Neural progenitor cell (in vitro differentiated cells): ENCODE measurements at regions not wholly inside any gene's neighbourhood (a gene's known extent, or its start where the extent isn't known, plus 50 kb on each side); places are given as distances from the start of the nearest gene placed in this dataset.

Source experiments
- DNase-seq: peaks from one replicate; pipeline ENCODE4 v3.0.0-alpha.2; 2016; ENCODE audit warnings: low spot score
- H2AFZ ChIP-seq: fragments of 200-600 bp; sonication (generic); replicated peaks from 2 replicates; pipeline ENCODE4 v1.6.1; 2016; ENCODE audit warnings: antibody characterized with exemption
- H3F3A ChIP-seq: fragments of 200-600 bp; sonication (generic); 2 replicates; pipeline ENCODE4 v1.6.1; 2016; ENCODE audit warnings: antibody characterized with exemption, low read depth
- H3K27ac ChIP-seq: fragments of 200-600 bp; sonication (generic); 2 replicates; pipeline ENCODE4 v1.5.1; 2016; ENCODE audit warnings: mild to moderate bottlenecking
- H3K27me3 ChIP-seq: fragments of 200-600 bp; sonication (generic); 2 replicates; pipeline ENCODE4 v1.6.1; 2016; ENCODE audit warnings: mild to moderate bottlenecking, moderate library complexity
- H3K36me3 ChIP-seq: fragments of 200-600 bp; sonication (generic); 2 replicates; pipeline ENCODE4 v1.5.1; 2016
- H3K4me1 ChIP-seq: fragments of 200-600 bp; sonication (generic); 2 replicates; pipeline ENCODE4 v1.6.1; 2016; ENCODE audit warnings: mixed run types
- H3K4me2 ChIP-seq: fragments of 200-600 bp; sonication (generic); 2 replicates; pipeline ENCODE4 v1.6.1; 2016
- H3K4me3 ChIP-seq: fragments of 200-600 bp; sonication (generic); 2 replicates; pipeline ENCODE4 v1.5.1; 2016
- H3K79me2 ChIP-seq: fragments of 200-600 bp; sonication (generic); 2 replicates; pipeline ENCODE4 v1.6.1; 2016; ENCODE audit warnings: low read depth
- H3K9ac ChIP-seq: fragments of 200-600 bp; sonication (generic); 2 replicates; pipeline ENCODE4 v1.6.1; 2016
- H3K9me3 ChIP-seq: fragments of 200-600 bp; sonication (generic); 2 replicates; pipeline ENCODE4 v1.5.1; 2016; ENCODE audit warnings: low read depth
- H4K20me1 ChIP-seq: fragments of 200-600 bp; sonication (generic); 2 replicates; pipeline ENCODE4 v1.6.1; 2016; ENCODE audit warnings: low read depth
- H3K27ac Mint-ChIP-seq: 3 replicates; pipeline ENCODE4 v1.8.0; 2021; ENCODE audit warnings: mixed read lengths
- H3K27me3 Mint-ChIP-seq: 2 replicates; pipeline ENCODE4 v1.8.0; 2022; ENCODE audit warnings: low read depth, mild to moderate bottlenecking, inconsistent platforms, moderate library complexity, mixed read lengths; ENCODE audit not compliant: insufficient read depth
- H3K36me3 Mint-ChIP-seq: 3 replicates; pipeline ENCODE4 v1.8.0; 2021; ENCODE audit warnings: mixed read lengths
- H3K4me1 Mint-ChIP-seq: 3 replicates; pipeline ENCODE4 v1.8.0; 2021; ENCODE audit warnings: mixed read lengths
- H3K4me3 Mint-ChIP-seq: 3 replicates; pipeline ENCODE4 v1.8.0; 2021; ENCODE audit warnings: mild to moderate bottlenecking, moderate library complexity, mixed read lengths
- H3K9me3 Mint-ChIP-seq: 3 replicates; pipeline ENCODE4 v1.8.0; 2020; ENCODE audit warnings: mixed read lengths
- EZH2 ChIP-seq: fragments of 200-600 bp; sonication (generic); IDR thresholded peaks from 2 replicates; pipeline ENCODE4 v1.6.1; 2017; ENCODE audit warnings: antibody characterized with exemption, mild to moderate bottlenecking, moderate library complexity
- EZH2phosphoT487 ChIP-seq: fragments of 200-600 bp; sonication (generic); IDR thresholded peaks from 2 replicates; pipeline ENCODE4 v1.6.1; 2017; ENCODE audit warnings: antibody characterized with exemption
- TF ChIP-seq, protein P1 (sequence below): fragments of 200-600 bp; sonication (generic); IDR thresholded peaks from 2 replicates; pipeline ENCODE4 v1.5.1; 2017; ENCODE audit warnings: antibody characterized with exemption, mild to moderate bottlenecking

DNA sequence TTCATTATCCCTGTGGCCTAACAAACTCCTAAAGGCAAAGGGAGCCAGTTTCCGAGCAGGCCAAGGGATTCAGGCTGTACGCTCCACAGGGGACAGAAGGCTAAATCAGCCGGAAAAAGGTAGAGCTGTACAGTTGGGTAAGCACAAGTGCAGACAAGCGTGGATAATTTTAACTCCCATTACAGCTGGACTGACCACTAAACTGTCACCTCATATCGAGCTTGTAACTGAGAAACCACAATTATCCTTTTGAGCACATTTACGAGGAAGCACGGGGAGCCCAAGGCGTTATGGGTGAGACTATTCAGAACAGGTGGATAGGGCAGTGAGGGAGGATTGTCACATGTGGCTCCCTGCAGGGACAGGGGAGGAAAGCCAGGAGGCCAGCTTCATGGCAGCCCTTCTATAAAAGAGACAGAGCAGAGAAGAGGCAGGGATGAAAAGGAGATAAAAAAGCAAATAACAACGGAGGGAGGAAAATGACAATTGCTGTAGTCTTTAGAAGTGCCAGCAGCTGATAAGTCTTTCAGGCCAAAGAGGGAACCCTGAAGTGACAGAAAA, 288.0 kb downstream of the FGFR2 start:
- peak; percentile 91 for DNase-seq

DNA sequence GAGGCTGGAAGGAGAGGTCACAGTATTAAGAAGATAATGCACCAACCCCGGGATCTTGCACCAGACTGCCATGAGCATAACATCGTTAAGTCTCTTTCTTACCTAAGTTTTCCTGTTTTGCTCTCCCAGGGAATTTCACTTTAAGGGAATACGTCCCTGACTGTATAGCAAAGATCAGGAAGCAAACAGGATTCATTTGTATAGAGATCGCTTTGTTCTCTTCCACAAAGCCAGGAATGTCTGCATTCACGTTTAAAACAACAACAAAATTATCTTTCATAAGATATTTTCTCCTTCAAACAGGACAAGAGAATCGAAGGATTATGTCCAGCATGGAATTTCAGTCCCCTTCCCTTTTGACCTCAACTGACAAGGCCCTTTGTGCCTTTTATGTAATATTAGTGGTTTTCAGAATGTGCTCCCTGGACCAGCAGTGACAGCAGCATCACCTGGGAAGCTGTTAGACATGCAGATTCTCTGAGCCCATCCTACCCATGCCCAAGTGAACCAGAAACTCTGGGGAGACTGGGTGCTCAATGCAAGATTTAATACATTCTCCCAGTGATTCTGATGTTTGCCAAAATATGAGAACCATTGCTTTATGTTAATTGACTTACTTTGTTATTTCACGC, 286.3 kb downstream of the FGFR2 start:
- H3K4me2 ChIP-seq, result peak overlapping the region; percentile 62
- Mint-ChIP-seq H3K36me3 (no peaks in the 10 kb centered on the region), H3K4me3 (no peak overlapping the region), H3K4me1 (peaks cover 52% of the 10 kb centered on the region), H3K27ac (peak overlapping the region; percentile 5), H3K9me3 (peaks cover 4% of the 10 kb centered on the region), H3K27me3 (peaks cover 7% of the 10 kb centered on the region)
- peak; percentile 34 for DNase-seq
- peaks cover 52% of the 10 kb centered on the region for H3K4me1 ChIP-seq
- H2AFZ ChIP-seq, result no peak overlapping the region
- H3K9ac ChIP-seq, result no peak overlapping the region
- peaks cover 3% of the 10 kb centered on the region for H4K20me1 ChIP-seq
- H3K79me2 ChIP-seq, result no peaks in the 10 kb centered on the region
- no peak for TF ChIP-seq EZH2
- no peak for TF ChIP-seq EZH2phosphoT487
- TF ChIP-seq, protein P1, sequence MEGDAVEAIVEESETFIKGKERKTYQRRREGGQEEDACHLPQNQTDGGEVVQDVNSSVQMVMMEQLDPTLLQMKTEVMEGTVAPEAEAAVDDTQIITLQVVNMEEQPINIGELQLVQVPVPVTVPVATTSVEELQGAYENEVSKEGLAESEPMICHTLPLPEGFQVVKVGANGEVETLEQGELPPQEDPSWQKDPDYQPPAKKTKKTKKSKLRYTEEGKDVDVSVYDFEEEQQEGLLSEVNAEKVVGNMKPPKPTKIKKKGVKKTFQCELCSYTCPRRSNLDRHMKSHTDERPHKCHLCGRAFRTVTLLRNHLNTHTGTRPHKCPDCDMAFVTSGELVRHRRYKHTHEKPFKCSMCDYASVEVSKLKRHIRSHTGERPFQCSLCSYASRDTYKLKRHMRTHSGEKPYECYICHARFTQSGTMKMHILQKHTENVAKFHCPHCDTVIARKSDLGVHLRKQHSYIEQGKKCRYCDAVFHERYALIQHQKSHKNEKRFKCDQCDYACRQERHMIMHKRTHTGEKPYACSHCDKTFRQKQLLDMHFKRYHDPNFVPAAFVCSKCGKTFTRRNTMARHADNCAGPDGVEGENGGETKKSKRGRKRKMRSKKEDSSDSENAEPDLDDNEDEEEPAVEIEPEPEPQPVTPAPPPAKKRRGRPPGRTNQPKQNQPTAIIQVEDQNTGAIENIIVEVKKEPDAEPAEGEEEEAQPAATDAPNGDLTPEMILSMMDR, result no peak
- no peaks in the 10 kb centered on the region for H3K27me3 ChIP-seq
- no peak overlapping the region for H3K27ac ChIP-seq
- peaks cover 37% of the 10 kb centered on the region for H3F3A ChIP-seq
- H3K4me3 ChIP-seq, result no peak overlapping the region
- H3K9me3 ChIP-seq, result no peaks in the 10 kb centered on the region
- H3K36me3 ChIP-seq, result no peaks in the 10 kb centered on the region

More for the DNA sequence above, 288.0 kb downstream of the FGFR2 start:
- Mint-ChIP-seq H3K36me3 (no peaks in the 10 kb centered on the region), H3K27me3 (peaks cover 7% of the 10 kb centered on the region), H3K27ac (no peak overlapping the region), H3K4me1 (peaks cover 52% of the 10 kb centered on the region), H3K4me3 (peak overlapping the region; percentile 34), H3K9me3 (peaks cover 4% of the 10 kb centered on the region)
- H3K79me2 ChIP-seq, result no peaks in the 10 kb centered on the region
- H3K27ac ChIP-seq, result peak overlapping the region; percentile 65
- H3K4me1 ChIP-seq, result peaks cover 52% of the 10 kb centered on the region
- no peaks in the 10 kb centered on the region for H3K27me3 ChIP-seq
- no peak overlapping the region for H3K9ac ChIP-seq
- peak overlapping the region; percentile 1 for H3K4me3 ChIP-seq
- H3K4me2 ChIP-seq, result peak overlapping the region; percentile 56
- H2AFZ ChIP-seq, result no peak overlapping the region
- peaks cover 37% of the 10 kb centered on the region for H3F3A ChIP-seq
- H3K36me3 ChIP-seq, result no peaks in the 10 kb centered on the region
- peaks cover 3% of the 10 kb centered on the region for H4K20me1 ChIP-seq
- TF ChIP-seq EZH2phosphoT487, result peak; percentile 75
- no peak for TF ChIP-seq EZH2
- no peaks in the 10 kb centered on the region for H3K9me3 ChIP-seq

DNA sequence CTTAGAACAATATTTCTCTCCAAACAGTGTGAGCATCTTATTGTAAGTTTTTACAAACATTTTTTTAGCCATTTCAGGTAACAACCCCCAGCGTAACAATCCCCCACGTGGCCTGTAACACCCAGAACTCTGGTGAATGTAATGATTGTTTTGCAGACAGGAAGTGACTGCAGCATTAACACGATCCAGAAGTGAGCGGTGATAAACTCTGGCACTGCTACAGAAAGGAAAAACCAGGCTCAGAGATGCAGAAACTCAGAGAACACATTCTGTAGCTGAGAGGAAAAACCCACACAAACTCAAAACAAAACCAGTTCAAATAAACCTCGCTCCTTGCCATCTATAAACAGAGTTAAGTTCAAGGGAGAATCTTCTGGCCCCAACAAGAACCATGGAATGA, 285.7 kb downstream of the FGFR2 start:
- Histone ChIP-seq H3K4me2 (no peak overlapping the region), H3F3A (peaks cover 37% of the 10 kb centered on the region), H3K4me1 (peaks cover 52% of the 10 kb centered on the region), H3K79me2 (no peaks in the 10 kb centered on the region), H3K36me3 (no peaks in the 10 kb centered on the region), H3K27me3 (no peaks in the 10 kb centered on the region), H3K4me3 (no peak overlapping the region), H3K9me3 (no peaks in the 10 kb centered on the region), H3K27ac (no peak overlapping the region), H4K20me1 (peaks cover 3% of the 10 kb centered on the region), H3K9ac (no peak overlapping the region), H2AFZ (no peak overlapping the region)
- no peak for DNase-seq
- peaks cover 52% of the 10 kb centered on the region for H3K4me1 Mint-ChIP-seq
- H3K4me3 Mint-ChIP-seq, result no peak overlapping the region
- no peaks in the 10 kb centered on the region for H3K36me3 Mint-ChIP-seq
- TF ChIP-seq EZH2phosphoT487 (no peak), EZH2 (no peak)
- TF ChIP-seq, protein P1, result no peak
- H3K9me3 Mint-ChIP-seq, result peaks cover 4% of the 10 kb centered on the region
- H3K27me3 Mint-ChIP-seq, result peaks cover 6% of the 10 kb centered on the region
- peak overlapping the region; percentile 5 for H3K27ac Mint-ChIP-seq
